ENCODE measurements at regions not wholly inside any gene's neighbourhood (a gene's known extent, or its start where the extent isn't known, plus 50 kb on each side); places are given as distances from the start of the nearest gene placed in this dataset.

GRCh38 chr15:63440265-63440648 lies 58.6 kb upstream of the CA12 start:
- ATAC-seq = no peak
- TF ChIP-seq ZC3H10 (CRISPR knock-in tag; IDR thresholded peaks at IDR 0.05) (no peak), TOX (CRISPR knock-in tag; IDR thresholded peaks at IDR 0.05; ENCODE audit: borderline replicate concordance) (no peak), TSHZ2 (CRISPR knock-in tag; IDR thresholded peaks at IDR 0.05) (no peak), ZNF8 (CRISPR knock-in tag; IDR thresholded peaks at IDR 0.05) (no peak), ARNTL (CRISPR knock-in tag; IDR thresholded peaks at IDR 0.05; ENCODE audit: borderline replicate concordance, low read depth) (no peak), ZNF70 (CRISPR knock-in tag; IDR thresholded peaks at IDR 0.05) (no peak), CSRNP3 (CRISPR knock-in tag; IDR thresholded peaks at IDR 0.05) (no peak), BACH2 (CRISPR knock-in tag; IDR thresholded peaks at IDR 0.05; ENCODE audit: borderline replicate concordance) (no peak), GLIS3 (CRISPR knock-in tag; IDR thresholded peaks at IDR 0.05) (no peak), ZFP3 (CRISPR knock-in tag; IDR thresholded peaks at IDR 0.05) (no peak), ISL1 (CRISPR knock-in tag; IDR thresholded peaks at IDR 0.05) (no peak), ZNF565 (CRISPR knock-in tag; conservative IDR thresholded peaks at IDR 0.05; ENCODE audit: low read depth) (no peak), RARB (CRISPR knock-in tag; IDR thresholded peaks at IDR 0.05) (no peak), POU6F1 (CRISPR knock-in tag; IDR thresholded peaks at IDR 0.05; ENCODE audit: borderline replicate concordance, low read depth) (no peak), CSDC2 (CRISPR knock-in tag; IDR thresholded peaks at IDR 0.05) (no peak), OSR1 (CRISPR knock-in tag; IDR thresholded peaks at IDR 0.05) (no peak), PPARA (CRISPR knock-in tag; IDR thresholded peaks at IDR 0.05; ENCODE audit: borderline replicate concordance) (no peak)

GRCh38 chr15:63440756-63441155 lies 59.1 kb upstream of the CA12 start:
- ATAC-seq = no peak
- TF ChIP-seq TOX (CRISPR knock-in tag; IDR thresholded peaks at IDR 0.05; ENCODE audit: borderline replicate concordance) = no peak
- TF ChIP-seq POU6F1 (CRISPR knock-in tag; IDR thresholded peaks at IDR 0.05; ENCODE audit: borderline replicate concordance, low read depth) = no peak
- TF ChIP-seq SNAI2 (CRISPR knock-in tag; IDR thresholded peaks at IDR 0.05) = no peak
- no peak for TF ChIP-seq ZC3H10 (CRISPR knock-in tag; IDR thresholded peaks at IDR 0.05)
- TF ChIP-seq TSHZ2 (CRISPR knock-in tag; IDR thresholded peaks at IDR 0.05) = no peak
- TF ChIP-seq ZNF565 (CRISPR knock-in tag; conservative IDR thresholded peaks at IDR 0.05; ENCODE audit: low read depth) = no peak
- TF ChIP-seq CSDC2 (CRISPR knock-in tag; IDR thresholded peaks at IDR 0.05) = no peak
- no peak for TF ChIP-seq ISL1 (CRISPR knock-in tag; IDR thresholded peaks at IDR 0.05)
- TF ChIP-seq ZFP3 (CRISPR knock-in tag; IDR thresholded peaks at IDR 0.05) = no peak
- TF ChIP-seq PATZ1 (CRISPR knock-in tag; IDR thresholded peaks at IDR 0.05; ENCODE audit: borderline replicate concordance) = no peak
- TF ChIP-seq RARB (CRISPR knock-in tag; IDR thresholded peaks at IDR 0.05) = no peak
